GM23248 (cell line): ENCODE measurements at regions not wholly inside any gene's neighbourhood (a gene's known extent, or its start where the extent isn't known, plus 50 kb on each side); places are given as distances from the start of the nearest gene placed in this dataset.

Experiments
- DNase-seq: peaks from one replicate; pipeline ENCODE4 v3.0.0-alpha.2; 2015
- H2AFZ ChIP-seq: fragments of 200-600 bp; sonication (generic); 2 replicates; pipeline ENCODE4 v1.6.1; 2016; ENCODE audit warnings: antibody characterized with exemption
- H3F3A ChIP-seq: fragments of 200-600 bp; sonication (generic); 2 replicates; pipeline ENCODE4 v1.6.1; 2016; ENCODE audit warnings: mild to moderate bottlenecking, antibody characterized with exemption, mixed run types; ENCODE audit not compliant: insufficient read depth
- H3K27ac ChIP-seq: fragments of 200-600 bp; sonication (generic); 2 replicates; pipeline ENCODE4 v1.5.1; 2016; ENCODE audit warnings: mild to moderate bottlenecking
- H3K27me3 ChIP-seq: fragments of 200-600 bp; sonication (generic); replicated peaks from 2 replicates; pipeline ENCODE4 v1.6.1; 2016; ENCODE audit warnings: mild to moderate bottlenecking; ENCODE audit not compliant: insufficient read depth
- H3K36me3 ChIP-seq: fragments of 200-600 bp; sonication (generic); 2 replicates; pipeline ENCODE4 v1.6.1; 2016; ENCODE audit warnings: low read depth, mild to moderate bottlenecking
- H3K4me1 ChIP-seq: fragments of 200-600 bp; sonication (generic); 2 replicates; pipeline ENCODE4 v1.6.1; 2016; ENCODE audit warnings: mild to moderate bottlenecking; ENCODE audit not compliant: insufficient read depth
- H3K4me2 ChIP-seq: fragments of 200-600 bp; sonication (generic); one replicate; pipeline ENCODE4 v1.6.1; 2016; ENCODE audit warnings: mild to moderate bottlenecking; ENCODE audit not compliant: unreplicated experiment
- H3K4me3 ChIP-seq: fragments of 200-600 bp; sonication (generic); 2 replicates; pipeline ENCODE4 v1.5.1; 2016; ENCODE audit warnings: mild to moderate bottlenecking
- H3K79me2 ChIP-seq: fragments of 200-600 bp; sonication (generic); 2 replicates; pipeline ENCODE4 v1.6.1; 2016; ENCODE audit warnings: mild to moderate bottlenecking; ENCODE audit not compliant: insufficient read depth
- H3K9ac ChIP-seq: fragments of 200-600 bp; sonication (generic); 2 replicates; pipeline ENCODE4 v1.6.1; 2016; ENCODE audit warnings: mild to moderate bottlenecking
- H3K9me2 ChIP-seq: fragments of 200-600 bp; sonication (generic); 2 replicates; pipeline ENCODE4 v1.6.1; 2016; ENCODE audit warnings: mixed run types, mild to moderate bottlenecking, moderate library complexity; ENCODE audit not compliant: insufficient read depth
- H3K9me3 ChIP-seq: fragments of 200-600 bp; sonication (generic); one replicate; pipeline ENCODE4 v1.6.1; 2017; ENCODE audit warnings: low read depth
- H4K20me1 ChIP-seq: fragments of 200-600 bp; sonication (generic); 2 replicates; pipeline ENCODE4 v1.6.0; 2016; ENCODE audit not compliant: insufficient read depth
- EZH2 ChIP-seq: fragments of 200-600 bp; sonication (generic); IDR thresholded peaks from 2 replicates; pipeline ENCODE4 v1.6.1; 2018; ENCODE audit warnings: antibody characterized with exemption, mild to moderate bottlenecking; ENCODE audit not compliant: insufficient read depth, poor library complexity, severe bottlenecking
- EZH2phosphoT487 ChIP-seq: fragments of 200-600 bp; sonication (generic); IDR thresholded peaks from 2 replicates; pipeline ENCODE4 v1.6.1; 2018; ENCODE audit warnings: antibody characterized with exemption, moderate library complexity, mild to moderate bottlenecking, low read depth; ENCODE audit not compliant: insufficient read depth
- WGBS, 2 experiments: methylation state at CpG; one replicate each; pipeline ENCODE4 v1.1.6; 2015 to 2017; ENCODE audit warnings: low lambda C conversion rate in 2 of 2, low coverage in 1 of 2; ENCODE audit errors: missing lambda C conversion rate in 2 of 2; 5-methylcytosine and 5-hydroxymethylcytosine counted together
- in situ Hi-C: fragments of 300-500 bp; cut with MboI; formaldehyde crosslinking; loops from 2 replicates; pipeline ENCODE4 v1.15.0; 2020

GRCh38 chr11:31936312-31936711 lies 125.2 kb upstream of the PAX6 start:
- in situ Hi-C loops = no loop called here
- Histone ChIP-seq H3K9me3 (no peaks in the 10 kb centered on the region), H3K4me1 (no peaks in the 10 kb centered on the region), H2AFZ (no peak overlapping the region), H3K9me2 (no peaks in the 10 kb centered on the region), H3K4me3 (no peak overlapping the region), H3K4me2 (no peak overlapping the region), H4K20me1 (no peaks in the 10 kb centered on the region), H3K27ac (no peak overlapping the region), H3K79me2 (no peaks in the 10 kb centered on the region), H3K27me3 (peaks cover 30% of the 10 kb centered on the region), H3K36me3 (no peaks in the 10 kb centered on the region), H3K9ac (no peak overlapping the region), H3F3A (no peaks in the 10 kb centered on the region)
- DNase-seq = no peak
- no peak for TF ChIP-seq EZH2phosphoT487
- no peak for TF ChIP-seq EZH2
- WGBS, 2 experiments = 47 to 65% methylated on average over 1 of the region's 1 CpG

- H3K4me2 ChIP-seq = no peak overlapping the region
- no peaks in the 10 kb centered on the region for H3K9me3 ChIP-seq
- H2AFZ ChIP-seq = no peak overlapping the region
- H3K27ac ChIP-seq = no peak overlapping the region
- no peak for TF ChIP-seq EZH2
- no peak for TF ChIP-seq EZH2phosphoT487
- peaks cover 22% of the 10 kb centered on the region for H3K27me3 ChIP-seq
- in situ Hi-C loops = no loop called here
- H3K9ac ChIP-seq = no peak overlapping the region
- H3K79me2 ChIP-seq = no peaks in the 10 kb centered on the region
- WGBS, 2 experiments = 46 to 48% methylated on average over 9 of the region's 9 CpGs
- no peaks in the 10 kb centered on the region for H3K9me2 ChIP-seq
- no peak for DNase-seq
- H3F3A ChIP-seq = no peaks in the 10 kb centered on the region
- no peaks in the 10 kb centered on the region for H3K36me3 ChIP-seq
- H3K4me3 ChIP-seq = no peak overlapping the region
- no peaks in the 10 kb centered on the region for H3K4me1 ChIP-seq
- no peaks in the 10 kb centered on the region for H4K20me1 ChIP-seq
These were observed 121.8 kb upstream of the PAX6 start for GRCh38 chr11:31932879-31933278.

- no peaks in the 10 kb centered on the region for H3K4me1 ChIP-seq
- no peak overlapping the region for H3K4me3 ChIP-seq
- no peaks in the 10 kb centered on the region for H3F3A ChIP-seq
- no peak for DNase-seq
- no peaks in the 10 kb centered on the region for H3K9me2 ChIP-seq
- no peaks in the 10 kb centered on the region for H3K36me3 ChIP-seq
- H3K4me2 ChIP-seq = no peak overlapping the region
- no peak overlapping the region for H2AFZ ChIP-seq
- TF ChIP-seq EZH2phosphoT487 (no peak), EZH2 (no peak)
- H3K9me3 ChIP-seq = no peaks in the 10 kb centered on the region
- H3K79me2 ChIP-seq = no peaks in the 10 kb centered on the region
- 47 to 48% methylated on average over 4 of the region's 4 CpGs for WGBS, 2 experiments
- H3K27me3 ChIP-seq = peaks cover 9% of the 10 kb centered on the region
- H3K27ac ChIP-seq = no peak overlapping the region
- in situ Hi-C loops = no loop called here
- no peaks in the 10 kb centered on the region for H4K20me1 ChIP-seq
- H3K9ac ChIP-seq = no peak overlapping the region
These were observed 116.9 kb upstream of the PAX6 start for GRCh38 chr11:31927982-31928381.

- Histone ChIP-seq H3K4me1 (no peaks in the 10 kb centered on the region), H2AFZ (no peak overlapping the region), H3K9me3 (no peaks in the 10 kb centered on the region), H3K9me2 (no peaks in the 10 kb centered on the region), H3K36me3 (no peaks in the 10 kb centered on the region), H4K20me1 (no peaks in the 10 kb centered on the region), H3K27ac (no peak overlapping the region), H3F3A (no peaks in the 10 kb centered on the region), H3K79me2 (no peaks in the 10 kb centered on the region), H3K4me2 (no peak overlapping the region), H3K4me3 (no peak overlapping the region), H3K27me3 (peaks cover 6% of the 10 kb centered on the region), H3K9ac (no peak overlapping the region)
- WGBS, 2 experiments = 56 to 57% methylated on average over 3 of the region's 3 CpGs
- no peak for DNase-seq
- in situ Hi-C loops = no loop called here
- TF ChIP-seq EZH2phosphoT487 = no peak
- no peak for TF ChIP-seq EZH2
These were observed 115.8 kb upstream of the PAX6 start for GRCh38 chr11:31926816-31927528.
